Effector memory CD4-positive, alpha-beta T cell (primary cell): ENCODE measurements at regions not wholly inside any gene's neighbourhood (a gene's known extent, or its start where the extent isn't known, plus 50 kb on each side); places are given as distances from the start of the nearest gene placed in this dataset.
"Not testable (repeated sequence)": the region's sequence is repeated elsewhere in the genome, so short reads cannot be mapped to it uniquely, and the experiment has no call there.

Source experiments
- DNase-seq, 3 donors: peaks; one replicate each; pipeline ENCODE4 v3.0.0-alpha.2; 2020
- H3K27ac ChIP-seq: 2 replicates; pipeline ENCODE4 v1.7.0; 2013; ENCODE audit warnings: mild to moderate bottlenecking, low read length, moderate library complexity; ENCODE audit not compliant: insufficient read depth, poor library complexity, severe bottlenecking
- H3K27me3 ChIP-seq: replicated peaks from 2 replicates; pipeline ENCODE4 v1.7.0; 2013; ENCODE audit warnings: mild to moderate bottlenecking, low read length; ENCODE audit not compliant: insufficient read depth, control insufficient read depth, poor library complexity, severe bottlenecking
- H3K36me3 ChIP-seq: 2 replicates; pipeline ENCODE4 v1.7.0; 2013; ENCODE audit warnings: mild to moderate bottlenecking, low read length, moderate library complexity; ENCODE audit not compliant: control insufficient read depth, insufficient read depth
- H3K4me1 ChIP-seq: 2 replicates; pipeline ENCODE4 v1.7.0; 2013; ENCODE audit warnings: low read length, mild to moderate bottlenecking; ENCODE audit not compliant: control insufficient read depth, insufficient read depth, poor library complexity, severe bottlenecking
- H3K4me3 ChIP-seq: 2 replicates; pipeline ENCODE4 v1.7.0; 2013; ENCODE audit warnings: low read length, low read depth, mild to moderate bottlenecking; ENCODE audit not compliant: insufficient read depth, poor library complexity, severe bottlenecking
- H3K9me3 ChIP-seq: 2 replicates; pipeline ENCODE4 v1.7.0; 2013; ENCODE audit warnings: mild to moderate bottlenecking, low read length, moderate library complexity; ENCODE audit not compliant: control insufficient read depth

- Histone ChIP-seq H3K36me3 (no peaks in the 10 kb centered on the region), H3K9me3 (no peaks in the 10 kb centered on the region), H3K4me3 (no peak overlapping the region), H3K27ac (no peak overlapping the region), H3K27me3 (no peaks in the 10 kb centered on the region), H3K4me1 (no peaks in the 10 kb centered on the region)
- no peak for DNase-seq
These were observed 576.1 kb downstream of the SLCO4C1 start for GRCh38 chr5:101720033-101720432.

GRCh38 chr5:101717721-101718120, 578.4 kb downstream of the SLCO4C1 start:
- no peaks in the 10 kb centered on the region for H3K27me3 ChIP-seq
- H3K27ac ChIP-seq = no peak overlapping the region
- no peak overlapping the region for H3K4me3 ChIP-seq
- H3K36me3 ChIP-seq = no peaks in the 10 kb centered on the region
- no peaks in the 10 kb centered on the region for H3K4me1 ChIP-seq
- no peak for DNase-seq
- no peaks in the 10 kb centered on the region for H3K9me3 ChIP-seq

- Histone ChIP-seq H3K9me3 (no peaks in the 10 kb centered on the region), H3K4me3 (no peak overlapping the region), H3K36me3 (no peaks in the 10 kb centered on the region), H3K27ac (no peak overlapping the region), H3K27me3 (no peaks in the 10 kb centered on the region), H3K4me1 (no peaks in the 10 kb centered on the region)
- no peak for DNase-seq
These were observed 579.1 kb downstream of the SLCO4C1 start for GRCh38 chr5:101716941-101717340.

GRCh38 chr5:101715790-101716189, 580.3 kb downstream of the SLCO4C1 start:
- DNase-seq, H3K9me3 ChIP-seq, H3K36me3 ChIP-seq, H3K27ac ChIP-seq, H3K4me3 ChIP-seq, H3K4me1 ChIP-seq, H3K27me3 ChIP-seq: not testable (repeated sequence)

GRCh38 chr5:101689306-101689705, 606.8 kb downstream of the SLCO4C1 start:
- Histone ChIP-seq H3K4me3 (no peak overlapping the region), H3K36me3 (no peaks in the 10 kb centered on the region), H3K27me3 (no peaks in the 10 kb centered on the region), H3K4me1 (no peaks in the 10 kb centered on the region), H3K9me3 (no peaks in the 10 kb centered on the region), H3K27ac (no peak overlapping the region)
- DNase-seq = no peak

- H3K36me3 ChIP-seq = no peaks in the 10 kb centered on the region
- no peaks in the 10 kb centered on the region for H3K9me3 ChIP-seq
- H3K4me1 ChIP-seq = no peaks in the 10 kb centered on the region
- H3K4me3 ChIP-seq = no peak overlapping the region
- DNase-seq = no peak
- no peaks in the 10 kb centered on the region for H3K27me3 ChIP-seq
- no peak overlapping the region for H3K27ac ChIP-seq
These were observed 607.9 kb downstream of the SLCO4C1 start for GRCh38 chr5:101688156-101688555.

- Histone ChIP-seq H3K4me3 (no peak overlapping the region), H3K36me3 (no peaks in the 10 kb centered on the region), H3K27ac (no peak overlapping the region), H3K9me3 (no peaks in the 10 kb centered on the region), H3K4me1 (no peaks in the 10 kb centered on the region), H3K27me3 (no peaks in the 10 kb centered on the region)
- no peak for DNase-seq
These were observed 608.6 kb downstream of the SLCO4C1 start for GRCh38 chr5:101687349-101687985.

GRCh38 chr5:101686536-101687157, 609.4 kb downstream of the SLCO4C1 start:
- Histone ChIP-seq H3K4me1 (no peaks in the 10 kb centered on the region), H3K27me3 (no peaks in the 10 kb centered on the region), H3K9me3 (no peaks in the 10 kb centered on the region), H3K27ac (no peak overlapping the region), H3K36me3 (no peaks in the 10 kb centered on the region), H3K4me3 (no peak overlapping the region)
- DNase-seq = no peak

GRCh38 chr5:101679816-101680215, 616.3 kb downstream of the SLCO4C1 start:
- no peaks in the 10 kb centered on the region for H3K27me3 ChIP-seq
- no peaks in the 10 kb centered on the region for H3K36me3 ChIP-seq
- DNase-seq = no peak
- H3K9me3 ChIP-seq = no peaks in the 10 kb centered on the region
- no peak overlapping the region for H3K4me3 ChIP-seq
- H3K4me1 ChIP-seq = no peaks in the 10 kb centered on the region
- H3K27ac ChIP-seq = no peak overlapping the region

GRCh38 chr5:101678481-101679193, 617.4 kb downstream of the SLCO4C1 start:
- DNase-seq = peak in 1 of 3 donors; percentile 8
- Histone ChIP-seq H3K27me3 (no peaks in the 10 kb centered on the region), H3K36me3 (no peaks in the 10 kb centered on the region), H3K27ac (no peak overlapping the region), H3K4me1 (no peaks in the 10 kb centered on the region), H3K9me3 (no peaks in the 10 kb centered on the region), H3K4me3 (no peak overlapping the region)
